CD1c-positive myeloid dendritic cell (primary cell): ENCODE measurements at regions not wholly inside any gene's neighbourhood (a gene's known extent, or its start where the extent isn't known, plus 50 kb on each side); places are given as distances from the start of the nearest gene placed in this dataset.
"Not testable (repeated sequence)": the region's sequence is repeated elsewhere in the genome, so short reads cannot be mapped to it uniquely, and the experiment has no call there.

Source experiments
- DNase-seq: peaks from one replicate; pipeline ENCODE4 v3.0.0-alpha.2; 2016; ENCODE audit errors: extremely low spot score

DNA sequence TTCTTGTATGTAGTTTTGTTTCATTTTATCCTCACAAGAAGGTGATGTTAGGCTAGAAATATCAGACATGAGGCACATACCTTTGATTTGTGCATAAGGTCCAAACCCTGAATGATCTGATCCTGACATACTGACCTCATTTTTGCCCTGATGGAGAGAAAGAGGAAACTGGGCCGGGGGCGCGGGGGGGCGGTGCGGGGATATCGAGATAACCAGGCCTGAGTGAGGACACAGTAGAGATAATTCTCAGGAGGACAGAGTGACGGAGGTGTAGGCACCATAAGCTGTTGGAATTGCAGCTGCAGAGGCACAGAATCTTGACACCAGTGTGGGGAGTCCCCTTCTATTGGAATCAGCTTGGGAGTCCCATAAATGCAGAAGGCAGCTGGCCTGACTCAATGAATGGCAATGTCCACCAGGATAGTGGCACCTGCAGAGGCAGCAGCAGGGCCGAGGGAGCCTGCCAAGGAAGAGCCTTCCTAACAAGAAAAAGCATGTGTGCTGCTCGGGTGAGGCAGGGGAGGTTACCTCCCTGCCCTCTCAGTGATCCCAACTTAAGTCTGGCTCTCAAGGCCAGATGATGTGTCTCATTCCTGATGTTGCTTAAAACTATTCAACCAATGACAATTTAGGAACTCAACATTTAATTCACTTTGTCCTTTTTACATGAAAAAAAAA lies 234.3 kb upstream of the MSX2 start:
- DNase-seq = no peak

GRCh38 chr5:174490728-174491127 lies 233.7 kb upstream of the MSX2 start:
- DNase-seq = no peak

DNA sequence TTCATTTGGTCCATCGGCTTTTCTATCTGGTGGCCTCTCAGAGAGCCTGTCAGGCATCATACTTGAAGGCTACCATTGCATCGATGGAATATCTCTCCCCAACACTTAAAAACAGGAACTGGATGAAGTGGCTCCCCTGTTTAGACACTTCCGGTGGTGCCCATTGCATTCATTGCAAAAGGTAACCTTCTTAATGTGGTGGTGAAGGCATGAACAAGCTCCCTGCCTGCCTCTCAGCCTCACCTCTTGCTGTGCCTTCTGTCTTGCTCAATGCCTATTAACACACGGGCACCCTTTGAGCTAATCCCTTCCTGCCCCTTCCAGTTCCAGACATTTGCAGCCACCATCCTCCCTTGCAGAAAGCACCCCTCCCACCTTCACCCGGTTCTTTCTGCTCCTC lies 233.1 kb upstream of the MSX2 start:
- no peak for DNase-seq

DNA sequence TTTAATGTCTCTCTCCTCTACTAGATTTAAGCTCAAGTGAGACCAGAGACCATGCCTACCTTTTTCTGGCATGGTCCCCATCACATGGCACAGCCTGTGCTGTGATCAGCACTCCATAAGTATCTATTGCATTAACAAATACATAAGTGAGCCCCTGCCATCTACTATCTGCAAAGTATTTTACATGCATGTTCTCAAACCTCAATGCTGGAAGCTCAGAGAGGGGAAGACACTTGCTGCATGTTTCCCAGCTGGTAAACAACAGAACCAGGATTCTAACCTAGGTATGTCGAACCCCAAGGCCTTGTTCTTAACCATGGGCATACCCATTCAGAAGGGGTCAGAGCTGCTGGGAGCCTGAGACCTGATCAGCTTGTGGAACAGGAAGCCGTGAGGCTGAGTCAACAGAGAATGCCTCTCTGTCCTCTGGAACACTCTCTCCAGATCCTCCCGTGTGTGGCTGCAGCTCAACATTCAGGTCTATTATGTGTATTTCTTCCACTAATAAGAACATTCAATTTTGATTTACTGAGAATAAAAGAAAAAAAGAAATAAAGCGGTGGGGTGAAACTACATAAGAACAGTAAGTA lies 232.5 kb upstream of the MSX2 start:
- DNase-seq = no peak

- no peak for DNase-seq
Observed at GRCh38 chr5:174493530-174493929, 230.9 kb upstream of the MSX2 start.

- DNase-seq = not testable (repeated sequence)
Observed at GRCh38 chr5:174497939-174498338, 226.4 kb upstream of the MSX2 start.

GRCh38 chr5:174498575-174498974 lies 225.8 kb upstream of the MSX2 start:
- DNase-seq = not testable (repeated sequence)

DNA sequence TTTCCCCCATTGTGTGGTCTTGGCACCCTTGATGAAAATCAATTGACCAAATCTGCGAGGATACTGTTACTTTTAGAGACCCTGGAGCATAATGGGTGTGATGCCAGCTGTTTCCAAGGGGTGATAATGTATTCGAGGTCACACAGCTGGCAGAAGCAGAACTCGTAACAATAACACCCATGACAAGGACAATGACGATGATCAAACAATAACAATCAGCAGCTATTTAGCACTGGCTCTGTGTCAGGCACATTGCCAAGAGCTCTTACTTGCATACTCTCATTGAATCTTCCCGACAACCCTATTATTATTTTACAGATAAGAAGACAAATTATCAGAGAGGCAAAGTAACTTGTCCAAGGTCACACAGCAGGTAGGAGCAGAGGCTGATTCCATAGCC lies 223.7 kb upstream of the MSX2 start:
- DNase-seq = no peak

GRCh38 chr5:174501461-174502069 lies 222.8 kb upstream of the MSX2 start:
- no peak for DNase-seq

GRCh38 chr5:174503086-174503460 lies 221.3 kb upstream of the MSX2 start:
- DNase-seq = no peak

DNA sequence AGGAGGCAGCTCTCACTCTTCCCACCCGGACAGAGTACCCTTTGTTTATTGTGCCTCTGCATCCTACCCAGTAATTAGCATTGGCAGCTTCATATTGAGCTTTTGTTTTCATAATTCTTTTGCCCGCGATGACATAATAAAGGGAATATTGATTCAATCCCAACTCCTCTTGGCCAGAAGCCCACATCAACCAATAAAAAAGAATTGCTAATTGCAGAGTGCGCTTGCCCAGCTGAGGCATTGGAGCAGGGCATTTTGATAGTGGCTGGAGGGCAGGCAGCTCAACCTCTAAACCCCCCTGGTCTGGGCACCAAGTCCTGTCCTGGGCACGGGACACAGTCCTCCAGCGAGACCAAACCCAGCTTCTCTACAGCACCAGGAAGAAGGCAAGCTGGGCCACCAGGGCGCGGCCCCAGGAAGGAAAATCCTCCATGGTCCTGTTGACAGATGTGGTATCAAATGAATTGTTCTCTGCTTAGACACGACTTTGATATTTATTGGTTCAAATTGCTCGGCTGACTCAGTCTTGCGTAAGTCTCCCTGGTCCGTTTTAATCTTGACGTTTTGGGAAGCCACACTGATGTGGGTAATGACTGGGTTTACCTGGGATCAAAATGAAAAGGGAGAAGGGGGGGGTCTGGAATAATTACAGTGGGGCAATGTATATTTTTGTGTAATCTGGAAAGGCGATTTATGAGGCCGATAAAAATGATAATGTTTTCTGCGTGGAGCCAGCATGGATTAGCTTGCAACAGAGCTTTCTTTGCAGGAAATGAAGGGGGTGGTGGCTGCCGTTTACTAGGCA lies 220.7 kb upstream of the MSX2 start:
- DNase-seq = no peak

DNA sequence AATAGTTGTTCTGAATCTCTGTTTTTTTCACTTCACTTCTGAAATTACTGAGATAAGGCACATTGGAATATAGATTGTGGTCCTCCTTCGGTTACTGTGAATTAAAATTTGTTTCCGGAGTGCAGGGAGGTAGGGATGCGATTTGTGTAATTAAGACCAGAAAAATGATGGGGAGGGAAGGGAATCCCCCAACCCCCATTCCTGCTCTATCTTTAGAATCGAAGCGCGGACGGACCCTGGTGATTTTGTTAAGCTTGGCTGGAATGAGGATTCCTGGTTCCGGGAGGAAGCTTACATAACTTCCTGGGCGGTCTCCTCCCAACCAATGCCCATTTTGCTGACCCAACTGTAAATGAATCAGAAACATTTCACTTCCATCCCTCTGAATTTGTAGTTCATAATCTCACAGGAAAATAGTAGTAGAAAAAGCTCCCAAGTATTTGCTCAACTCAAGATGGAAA lies 220.1 kb upstream of the MSX2 start:
- DNase-seq = no peak

- no peak for DNase-seq
Observed at GRCh38 chr5:174505621-174506020, 218.8 kb upstream of the MSX2 start.

GRCh38 chr5:174510782-174511453 lies 213.5 kb upstream of the MSX2 start:
- not testable (repeated sequence) for DNase-seq

- DNase-seq = no peak
Observed at GRCh38 chr5:174511714-174512253, 212.6 kb upstream of the MSX2 start.

DNA sequence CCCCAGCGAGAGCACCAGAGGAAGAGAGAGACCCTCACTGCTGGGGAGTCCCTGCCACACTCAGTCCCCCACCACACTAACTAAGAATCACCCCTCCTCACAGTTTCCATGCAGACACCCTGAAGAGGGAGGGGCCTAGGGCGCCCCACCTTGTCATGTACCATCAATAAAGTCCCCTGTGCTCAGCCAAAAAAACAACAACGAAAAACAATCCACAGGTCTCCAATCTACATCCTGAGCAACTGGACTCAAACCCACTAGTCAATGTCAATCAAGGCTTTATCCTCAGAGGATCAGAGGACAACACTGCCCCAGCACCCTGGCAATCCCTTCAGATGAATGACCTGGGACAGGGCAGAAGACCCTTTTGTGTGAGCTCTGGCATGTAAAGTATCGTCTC lies 210.1 kb upstream of the MSX2 start:
- no peak for DNase-seq

GRCh38 chr5:174514983-174515394 lies 209.4 kb upstream of the MSX2 start:
- no peak for DNase-seq

- DNase-seq = no peak
Observed at GRCh38 chr5:174516741-174517140, 207.6 kb upstream of the MSX2 start.

DNA sequence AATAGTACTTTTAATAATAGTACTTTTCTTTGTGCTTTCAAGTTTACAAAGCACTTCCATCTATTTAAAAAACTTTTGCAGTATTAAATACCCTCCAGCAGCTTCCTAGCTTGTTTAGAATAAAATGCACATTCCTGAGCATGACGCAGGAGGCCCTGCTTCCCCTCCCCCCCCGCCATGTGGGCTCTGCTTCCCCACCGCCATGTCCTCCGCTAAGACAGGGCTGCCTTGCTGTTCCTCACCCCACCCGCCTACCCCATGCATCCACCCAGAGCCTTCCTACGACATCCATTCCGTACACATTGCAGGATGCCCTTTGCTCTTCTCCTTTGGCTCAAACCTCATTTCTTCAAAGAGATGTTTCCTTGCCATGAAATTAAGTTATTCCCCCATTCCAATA lies 205.9 kb upstream of the MSX2 start:
- DNase-seq = no peak

DNA sequence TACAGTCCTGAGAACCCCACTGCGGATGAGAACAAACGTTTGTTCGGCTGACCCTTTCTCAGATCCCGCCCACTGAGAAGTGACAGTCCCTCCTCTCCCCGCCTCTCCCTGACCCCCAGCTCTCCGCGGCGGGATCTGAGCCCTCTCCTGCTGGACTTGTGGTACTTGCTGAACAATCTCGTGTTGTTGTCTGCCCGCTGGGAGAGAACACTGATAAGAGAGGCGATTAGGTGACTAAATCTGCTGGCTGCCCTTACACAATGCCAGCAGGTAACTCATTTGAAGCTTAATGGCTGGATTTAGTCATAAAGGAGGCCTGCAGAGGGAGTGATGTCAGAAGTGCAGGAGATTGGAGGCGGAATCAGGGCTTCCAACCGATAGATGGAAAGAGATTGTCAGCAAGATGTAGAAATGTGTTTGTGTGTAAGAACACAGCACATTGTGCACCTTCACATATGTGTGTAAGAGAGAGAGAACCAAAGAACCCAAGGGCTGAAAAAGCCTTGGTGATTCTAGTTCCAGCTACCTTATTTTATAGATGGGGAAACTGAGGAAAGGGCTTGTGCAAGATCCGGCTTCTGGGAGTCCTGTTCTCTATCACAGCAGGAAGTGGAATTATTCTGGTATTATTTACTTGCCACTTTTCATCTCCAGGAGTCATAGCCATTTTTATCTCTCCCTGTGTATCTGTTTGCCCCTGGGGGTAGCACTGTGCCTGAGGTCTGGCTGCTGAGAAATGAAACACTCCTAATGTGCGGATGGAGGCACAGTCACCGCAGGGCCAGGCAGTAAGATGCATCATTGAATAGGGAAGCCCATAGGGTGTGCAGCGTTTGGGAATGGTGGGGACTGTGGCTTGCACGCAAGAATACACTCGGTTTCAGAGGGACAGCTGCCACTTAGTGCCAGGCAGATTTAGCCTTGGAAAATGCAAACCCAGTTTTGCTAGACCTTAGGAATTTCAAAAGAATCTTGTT lies 203.7 kb upstream of the MSX2 start:
- DNase-seq = no peak
